GM18520 (cell line): ENCODE measurements at regions not wholly inside any gene's neighbourhood (a gene's known extent, or its start where the extent isn't known, plus 50 kb on each side); places are given as distances from the start of the nearest gene placed in this dataset.
A peak's percentile ranks its signal among the peaks of the same experiment; 100 is the strongest.

Experiments used
- ATAC-seq: cut with Tn5 transposase; IDR thresholded peaks from one replicate; pipeline ENCODE4 v1.9.1; 2021; ENCODE audit not compliant: unreplicated experiment

- no peak for ATAC-seq
Measured at GRCh38 chr17:27240086-27240801, 53.7 kb upstream of the WSB1 start.

GRCh38 chr17:27240802-27241155 lies 53.1 kb upstream of the WSB1 start:
- no peak for ATAC-seq

GRCh38 chr17:27241346-27241946 lies 52.5 kb upstream of the WSB1 start:
- peak; percentile 31 for ATAC-seq

GRCh38 chr17:27242951-27243350 lies 51.0 kb upstream of the WSB1 start:
- ATAC-seq = no peak

GRCh38 chr17:27244011-27244410 lies 49.9 kb upstream of the WSB1 start:
- ATAC-seq = no peak
